DOHH2 (cell line): ENCODE measurements at regions not wholly inside any gene's neighbourhood (a gene's known extent, or its start where the extent isn't known, plus 50 kb on each side); places are given as distances from the start of the nearest gene placed in this dataset.

Experiments used
- CTCF ChIP-seq: fragments of 200-600 bp; sonication (generic); IDR thresholded peaks from one replicate; pipeline ENCODE4 v1.5.1; 2014; ENCODE audit warnings: antibody characterized with exemption, mild to moderate bottlenecking, low read depth, low read length; ENCODE audit not compliant: poor library complexity, severe bottlenecking
- EZH2phosphoT487 ChIP-seq: fragments of 200-600 bp; sonication (generic); IDR thresholded peaks from 2 replicates; pipeline ENCODE4 v1.6.1; 2017; ENCODE audit warnings: borderline replicate concordance, mild to moderate bottlenecking, antibody characterized with exemption, low read length, moderate library complexity, mixed read lengths

- TF ChIP-seq CTCF: no peak
- TF ChIP-seq EZH2phosphoT487: no peak
Observed at GRCh38 chr2:145017149-145017548, 497.2 kb upstream of the ZEB2 start.
